ENCODE measurements at regions not wholly inside any gene's neighbourhood (a gene's known extent, or its start where the extent isn't known, plus 50 kb on each side); places are given as distances from the start of the nearest gene placed in this dataset.
A peak's percentile ranks its signal among the peaks of the same experiment; 100 is the strongest.
"Not testable (repeated sequence)": the region's sequence is repeated elsewhere in the genome, so short reads cannot be mapped to it uniquely, and the experiment has no call there.

GRCh38 chr9:7560669-7561305 is 238.8 kb downstream of the DMAC1 start:
- H3K4me3 Mint-ChIP-seq (ENCODE audit: unreplicated experiment): no peak overlapping the region
- no peaks in the 10 kb centered on the region for H3K27me3 Mint-ChIP-seq (ENCODE audit: unreplicated experiment)
- H3K27ac Mint-ChIP-seq (ENCODE audit: unreplicated experiment): no peak overlapping the region
- H3K4me1 Mint-ChIP-seq (ENCODE audit: low read depth, unreplicated experiment): peaks cover 4% of the 10 kb centered on the region
- no peak for TF ChIP-seq CTCF (IDR thresholded peaks at IDR 0.05; ENCODE audit: partially characterized antibody, unreplicated experiment)
- H3K36me3 Mint-ChIP-seq (ENCODE audit: unreplicated experiment): no peaks in the 10 kb centered on the region
- no peak for DNase-seq
- peaks cover 1% of the 10 kb centered on the region for H3K9me3 Mint-ChIP-seq (ENCODE audit: unreplicated experiment)

- H3K4me3 Mint-ChIP-seq (ENCODE audit: unreplicated experiment): no peak overlapping the region
- DNase-seq: no peak
- no peak for TF ChIP-seq CTCF (IDR thresholded peaks at IDR 0.05; ENCODE audit: partially characterized antibody, unreplicated experiment)
- H3K9me3 Mint-ChIP-seq (ENCODE audit: unreplicated experiment): peaks cover 3% of the 10 kb centered on the region
- no peaks in the 10 kb centered on the region for H3K4me1 Mint-ChIP-seq (ENCODE audit: low read depth, unreplicated experiment)
- no peak overlapping the region for H3K27ac Mint-ChIP-seq (ENCODE audit: unreplicated experiment)
- no peaks in the 10 kb centered on the region for H3K27me3 Mint-ChIP-seq (ENCODE audit: unreplicated experiment)
- no peaks in the 10 kb centered on the region for H3K36me3 Mint-ChIP-seq (ENCODE audit: unreplicated experiment)
These were observed 244.9 kb downstream of the DMAC1 start for GRCh38 chr9:7554699-7555098.

DNA sequence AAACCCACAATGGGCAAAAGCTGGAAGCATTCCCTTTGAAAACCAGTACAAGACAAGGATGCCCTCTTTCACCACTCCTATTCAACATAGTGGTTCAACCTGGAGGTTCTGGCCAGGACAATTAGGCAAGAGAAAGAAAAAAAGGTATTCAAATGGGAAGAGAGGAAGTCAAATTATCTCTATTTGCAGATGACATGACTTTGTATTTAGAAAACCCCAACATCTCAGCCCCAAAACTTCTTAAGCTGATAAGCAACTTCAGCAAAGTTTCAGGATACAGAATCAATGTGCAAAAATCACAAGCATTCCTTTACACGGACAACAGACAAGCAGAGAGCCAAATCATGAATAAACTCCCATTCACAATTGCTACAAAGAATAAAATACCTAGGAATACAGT is 246.9 kb downstream of the DMAC1 start:
- not testable (repeated sequence) for H3K27me3 Mint-ChIP-seq (ENCODE audit: unreplicated experiment); H3K36me3 Mint-ChIP-seq (ENCODE audit: unreplicated experiment); H3K4me3 Mint-ChIP-seq (ENCODE audit: unreplicated experiment); H3K27ac Mint-ChIP-seq (ENCODE audit: unreplicated experiment); H3K9me3 Mint-ChIP-seq (ENCODE audit: unreplicated experiment); H3K4me1 Mint-ChIP-seq (ENCODE audit: low read depth, unreplicated experiment); DNase-seq

DNA sequence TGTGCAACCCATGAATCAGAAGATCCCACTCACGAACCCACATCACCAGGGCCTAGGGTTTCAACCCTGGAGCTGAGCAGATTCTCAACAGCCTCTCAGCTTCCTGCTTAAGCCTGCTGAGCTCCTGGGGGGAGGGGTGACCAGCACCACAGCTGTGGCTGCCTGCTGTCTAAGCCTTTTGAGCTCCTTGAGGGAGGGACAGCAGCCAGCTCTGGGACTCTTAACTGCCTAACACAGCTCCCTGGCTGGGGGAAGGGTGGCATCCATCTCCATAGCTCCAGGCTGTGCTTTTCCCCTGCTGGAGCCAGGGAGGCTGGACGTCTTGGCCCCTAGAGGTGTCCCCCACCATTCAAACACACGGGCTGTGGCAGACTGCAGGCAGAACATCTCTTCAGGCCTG is 250.3 kb downstream of the DMAC1 start:
- Mint-ChIP-seq H3K4me3 (ENCODE audit: unreplicated experiment) (no peak overlapping the region), H3K36me3 (ENCODE audit: unreplicated experiment) (no peaks in the 10 kb centered on the region), H3K4me1 (ENCODE audit: low read depth, unreplicated experiment) (peaks cover 5% of the 10 kb centered on the region), H3K27ac (ENCODE audit: unreplicated experiment) (peak overlapping the region; percentile 86), H3K27me3 (ENCODE audit: unreplicated experiment) (no peaks in the 10 kb centered on the region), H3K9me3 (ENCODE audit: unreplicated experiment) (peaks cover 3% of the 10 kb centered on the region)
- no peak for TF ChIP-seq CTCF (IDR thresholded peaks at IDR 0.05; ENCODE audit: partially characterized antibody, unreplicated experiment)
- DNase-seq: peak; percentile 81

- no peak overlapping the region for H3K27ac Mint-ChIP-seq (ENCODE audit: unreplicated experiment)
- peaks cover 2% of the 10 kb centered on the region for H3K27me3 Mint-ChIP-seq (ENCODE audit: unreplicated experiment)
- no peak for DNase-seq
- H3K4me1 Mint-ChIP-seq (ENCODE audit: low read depth, unreplicated experiment): peaks cover 21% of the 10 kb centered on the region
- no peaks in the 10 kb centered on the region for H3K36me3 Mint-ChIP-seq (ENCODE audit: unreplicated experiment)
- TF ChIP-seq CTCF (IDR thresholded peaks at IDR 0.05; ENCODE audit: partially characterized antibody, unreplicated experiment): no peak
- H3K9me3 Mint-ChIP-seq (ENCODE audit: unreplicated experiment): peaks cover 3% of the 10 kb centered on the region
- no peak overlapping the region for H3K4me3 Mint-ChIP-seq (ENCODE audit: unreplicated experiment)
These were observed 253.3 kb downstream of the DMAC1 start for GRCh38 chr9:7546261-7546660.

Measured in glutamatergic neuron (in vitro differentiated cells).